SK-N-SH treated with all-trans-retinoic acid at 6 μM for 48 hours (cell line): ENCODE measurements at regions not wholly inside any gene's neighbourhood (a gene's known extent, or its start where the extent isn't known, plus 50 kb on each side); places are given as distances from the start of the nearest gene placed in this dataset.

ENCODE experiments used
- ATAC-seq: fragments of 200-7000 bp; cut with Tn5 transposase; 3 replicates; pipeline ENCODE4 v1.9.1; 2020; ENCODE audit warnings: mild to moderate bottlenecking, moderate library complexity
- ARNTL ChIP-seq: fragments of 450-650 bp; formaldehyde crosslinking; IDR thresholded peaks from 2 replicates; pipeline ENCODE4 v1.5.0; 2020; ENCODE audit warnings: low read depth, mild to moderate bottlenecking, moderate library complexity, borderline replicate concordance
- BACH2 ChIP-seq: fragments of 250-450 bp; sonication (Bioruptor Pico); IDR thresholded peaks from 2 replicates; pipeline ENCODE4 v1.9.0; 2021; ENCODE audit warnings: mild to moderate bottlenecking, borderline replicate concordance
- CSDC2 ChIP-seq: fragments of 250-450 bp; sonication (Bioruptor Pico); IDR thresholded peaks from 2 replicates; pipeline ENCODE4 v1.5.0; 2020; ENCODE audit warnings: mild to moderate bottlenecking, moderate library complexity
- ESRRG ChIP-seq: fragments of 250-450 bp; sonication (Bioruptor Pico); IDR thresholded peaks from 2 replicates; pipeline ENCODE4 v1.6.1; 2021; ENCODE audit warnings: mild to moderate bottlenecking
- GLIS3 ChIP-seq: fragments of 250-450 bp; sonication (Bioruptor Pico); IDR thresholded peaks from 2 replicates; pipeline ENCODE4 v1.5.0; 2020; ENCODE audit warnings: mild to moderate bottlenecking, moderate library complexity
- OSR1 ChIP-seq: fragments of 250-450 bp; sonication (Bioruptor Pico); IDR thresholded peaks from 2 replicates; pipeline ENCODE4 v1.8.0; 2022; ENCODE audit warnings: moderate library complexity, mild to moderate bottlenecking, inconsistent platforms
- PPARA ChIP-seq: fragments of 250-450 bp; sonication (Bioruptor Pico); IDR thresholded peaks from 2 replicates; pipeline ENCODE4 v1.5.0; 2020; ENCODE audit warnings: mild to moderate bottlenecking, borderline replicate concordance
- SNAI2 ChIP-seq: fragments of 250-450 bp; sonication (Bioruptor Pico); IDR thresholded peaks from 2 replicates; pipeline ENCODE4 v1.5.0; 2020; ENCODE audit warnings: mild to moderate bottlenecking, moderate library complexity
- TCF4 ChIP-seq: fragments of 250-450 bp; sonication (Bioruptor Pico); IDR thresholded peaks from 2 replicates; pipeline ENCODE4 v1.8.0; 2021; ENCODE audit warnings: mild to moderate bottlenecking, moderate library complexity, borderline replicate concordance
- TOX ChIP-seq: fragments of 250-450 bp; sonication (Bioruptor Pico); IDR thresholded peaks from 2 replicates; pipeline ENCODE4 v1.8.0; 2021; ENCODE audit warnings: mild to moderate bottlenecking, moderate library complexity, borderline replicate concordance
- ZFP3 ChIP-seq: fragments of 250-450 bp; sonication (Bioruptor Pico); IDR thresholded peaks from 2 replicates; pipeline ENCODE4 v1.5.0; 2020; ENCODE audit warnings: mild to moderate bottlenecking, moderate library complexity
- ZFP30 ChIP-seq: fragments of 450-650 bp; formaldehyde crosslinking; IDR thresholded peaks from 2 replicates; pipeline ENCODE4 v1.5.0; 2022; ENCODE audit warnings: mild to moderate bottlenecking, moderate library complexity
- ZNF565 ChIP-seq: fragments of 450-650 bp; formaldehyde crosslinking; conservative IDR thresholded peaks from 2 replicates; pipeline ENCODE4 v1.5.0; 2020; ENCODE audit warnings: low read depth, mild to moderate bottlenecking, moderate library complexity
- ZNF8 ChIP-seq: fragments of 450-650 bp; formaldehyde crosslinking; IDR thresholded peaks from 2 replicates; pipeline ENCODE4 v1.5.0; 2020; ENCODE audit warnings: mild to moderate bottlenecking, moderate library complexity
- TF ChIP-seq, protein P1 (sequence below): fragments of 250-450 bp; sonication (Bioruptor Pico); IDR thresholded peaks from 2 replicates; pipeline ENCODE4 v1.8.0; 2021; ENCODE audit warnings: low read depth, mild to moderate bottlenecking, moderate library complexity, borderline replicate concordance
- TF ChIP-seq, protein P2 (sequence below): fragments of 250-450 bp; sonication (Bioruptor Pico); IDR thresholded peaks from 2 replicates; pipeline ENCODE4 v1.5.0; 2020; ENCODE audit warnings: mild to moderate bottlenecking, moderate library complexity
- TF ChIP-seq, protein P3 (sequence below): fragments of 250-450 bp; sonication (Bioruptor Pico); IDR thresholded peaks from 2 replicates; pipeline ENCODE4 v1.8.0; 2020; ENCODE audit warnings: mild to moderate bottlenecking, moderate library complexity, borderline replicate concordance
- TF ChIP-seq, protein P4 (sequence below): fragments of 250-450 bp; sonication (Bioruptor Pico); IDR thresholded peaks from 2 replicates; pipeline ENCODE4 v1.5.1; 2021; ENCODE audit warnings: mild to moderate bottlenecking, moderate library complexity
- TF ChIP-seq, protein P5 (sequence below): fragments of 250-450 bp; sonication (Bioruptor Pico); IDR thresholded peaks from 2 replicates; pipeline ENCODE4 v1.5.1; 2020; ENCODE audit warnings: low read depth, mild to moderate bottlenecking, moderate library complexity

DNA sequence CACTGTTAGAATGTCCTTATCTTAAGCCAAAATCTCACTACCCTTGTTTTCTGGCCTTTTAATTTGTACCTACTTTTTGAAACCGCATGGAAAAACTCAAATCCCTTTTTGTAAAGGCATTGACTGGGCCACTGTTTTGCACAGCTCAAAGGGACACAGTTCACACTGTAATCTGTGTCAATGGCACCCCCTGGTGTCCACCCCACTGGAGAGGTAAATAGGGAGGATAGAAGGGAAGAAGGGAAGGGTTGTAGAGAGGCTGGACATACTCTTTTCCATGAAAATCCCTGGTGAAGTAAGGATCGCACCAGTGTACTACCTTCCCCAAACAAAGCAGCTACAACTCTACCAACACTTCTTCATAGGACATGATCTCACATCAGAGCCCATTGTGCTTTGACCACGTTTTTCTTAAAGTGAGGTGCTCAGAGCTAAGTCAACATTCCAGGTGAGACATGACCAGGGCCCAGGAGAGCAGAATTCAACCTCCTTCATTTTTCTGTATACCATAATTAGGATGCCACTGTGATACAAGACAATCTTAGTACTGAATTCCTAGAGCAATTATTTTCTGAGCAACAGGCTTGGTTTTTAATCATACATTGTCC lies 92.4 kb upstream of the RMDN2 start:
- peak; percentile 94 for ATAC-seq
- no peak for TF ChIP-seq GLIS3
- TF ChIP-seq PPARA (CRISPR knock-in tag) = 0 out of 2 replicates have a peak, but pooled peaks have one; percentile 35
- no peak for TF ChIP-seq TOX (CRISPR knock-in tag)
- no peak for TF ChIP-seq CSDC2 (CRISPR knock-in tag)

DNA sequence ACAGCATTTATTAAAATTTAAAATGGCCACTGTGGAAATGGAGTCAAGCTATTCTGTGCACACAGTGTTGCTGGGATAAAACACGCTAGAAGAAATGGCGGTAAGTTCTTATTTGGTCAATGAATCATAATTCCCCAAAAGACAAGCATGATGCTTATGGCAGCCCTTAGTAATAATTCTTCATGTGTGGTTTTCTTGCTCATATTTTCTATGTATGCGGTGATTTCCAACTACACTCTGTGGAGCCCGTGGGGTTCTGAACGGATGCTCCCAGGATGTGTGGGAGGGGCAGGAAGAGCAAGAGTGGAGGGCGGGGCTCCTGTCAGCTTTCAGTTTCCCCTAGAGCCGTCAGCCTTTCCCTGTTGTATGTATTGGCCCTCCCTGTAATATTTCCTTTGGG lies 91.7 kb upstream of the RMDN2 start:
- no peak for ATAC-seq
- no peak for TF ChIP-seq ZFP3 (CRISPR knock-in tag)
- TF ChIP-seq GLIS3 = no peak
- no peak for TF ChIP-seq ARNTL
- TF ChIP-seq, protein P1, sequence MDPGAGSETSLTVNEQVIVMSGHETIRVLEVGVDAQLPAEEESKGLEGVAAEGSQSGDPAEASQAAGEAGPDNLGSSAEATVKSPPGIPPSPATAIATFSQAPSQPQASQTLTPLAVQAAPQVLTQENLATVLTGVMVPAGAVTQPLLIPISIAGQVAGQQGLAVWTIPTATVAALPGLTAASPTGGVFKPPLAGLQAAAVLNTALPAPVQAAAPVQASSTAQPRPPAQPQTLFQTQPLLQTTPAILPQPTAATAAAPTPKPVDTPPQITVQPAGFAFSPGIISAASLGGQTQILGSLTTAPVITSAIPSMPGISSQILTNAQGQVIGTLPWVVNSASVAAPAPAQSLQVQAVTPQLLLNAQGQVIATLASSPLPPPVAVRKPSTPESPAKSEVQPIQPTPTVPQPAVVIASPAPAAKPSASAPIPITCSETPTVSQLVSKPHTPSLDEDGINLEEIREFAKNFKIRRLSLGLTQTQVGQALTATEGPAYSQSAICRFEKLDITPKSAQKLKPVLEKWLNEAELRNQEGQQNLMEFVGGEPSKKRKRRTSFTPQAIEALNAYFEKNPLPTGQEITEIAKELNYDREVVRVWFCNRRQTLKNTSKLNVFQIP (CRISPR knock-in tag) = no peak
- TF ChIP-seq, protein P2, sequence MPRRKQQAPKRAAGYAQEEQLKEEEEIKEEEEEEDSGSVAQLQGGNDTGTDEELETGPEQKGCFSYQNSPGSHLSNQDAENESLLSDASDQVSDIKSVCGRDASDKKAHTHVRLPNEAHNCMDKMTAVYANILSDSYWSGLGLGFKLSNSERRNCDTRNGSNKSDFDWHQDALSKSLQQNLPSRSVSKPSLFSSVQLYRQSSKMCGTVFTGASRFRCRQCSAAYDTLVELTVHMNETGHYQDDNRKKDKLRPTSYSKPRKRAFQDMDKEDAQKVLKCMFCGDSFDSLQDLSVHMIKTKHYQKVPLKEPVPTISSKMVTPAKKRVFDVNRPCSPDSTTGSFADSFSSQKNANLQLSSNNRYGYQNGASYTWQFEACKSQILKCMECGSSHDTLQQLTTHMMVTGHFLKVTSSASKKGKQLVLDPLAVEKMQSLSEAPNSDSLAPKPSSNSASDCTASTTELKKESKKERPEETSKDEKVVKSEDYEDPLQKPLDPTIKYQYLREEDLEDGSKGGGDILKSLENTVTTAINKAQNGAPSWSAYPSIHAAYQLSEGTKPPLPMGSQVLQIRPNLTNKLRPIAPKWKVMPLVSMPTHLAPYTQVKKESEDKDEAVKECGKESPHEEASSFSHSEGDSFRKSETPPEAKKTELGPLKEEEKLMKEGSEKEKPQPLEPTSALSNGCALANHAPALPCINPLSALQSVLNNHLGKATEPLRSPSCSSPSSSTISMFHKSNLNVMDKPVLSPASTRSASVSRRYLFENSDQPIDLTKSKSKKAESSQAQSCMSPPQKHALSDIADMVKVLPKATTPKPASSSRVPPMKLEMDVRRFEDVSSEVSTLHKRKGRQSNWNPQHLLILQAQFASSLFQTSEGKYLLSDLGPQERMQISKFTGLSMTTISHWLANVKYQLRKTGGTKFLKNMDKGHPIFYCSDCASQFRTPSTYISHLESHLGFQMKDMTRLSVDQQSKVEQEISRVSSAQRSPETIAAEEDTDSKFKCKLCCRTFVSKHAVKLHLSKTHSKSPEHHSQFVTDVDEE (CRISPR knock-in tag) = no peak
- no peak for TF ChIP-seq SNAI2 (CRISPR knock-in tag)
- no peak for TF ChIP-seq TCF4 (CRISPR knock-in tag)
- TF ChIP-seq TOX (CRISPR knock-in tag) = no peak
- TF ChIP-seq, all 23 proteins: peak for 0

DNA sequence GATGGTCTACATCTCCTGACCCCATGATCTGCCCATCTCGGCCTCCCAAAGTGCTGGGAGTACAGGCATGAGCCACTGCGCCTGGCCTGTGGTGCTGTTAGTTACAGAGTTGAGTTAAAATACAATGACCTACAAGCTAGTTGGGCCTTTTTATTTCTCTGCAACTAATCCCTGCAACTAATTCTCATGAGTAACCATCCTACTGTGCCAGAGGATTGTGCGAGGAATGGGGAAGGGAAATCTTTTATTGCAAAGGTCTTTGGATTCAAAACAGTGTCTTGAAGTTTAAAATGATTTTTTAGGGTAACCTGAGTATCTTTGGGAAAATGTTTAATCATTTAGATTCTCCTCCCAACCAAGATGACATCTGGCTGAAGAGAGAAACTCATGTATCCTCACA lies 88.8 kb upstream of the RMDN2 start:
- no peak for TF ChIP-seq ZNF8 (CRISPR knock-in tag)
- TF ChIP-seq BACH2 (CRISPR knock-in tag) = no peak
- TF ChIP-seq, protein P3, sequence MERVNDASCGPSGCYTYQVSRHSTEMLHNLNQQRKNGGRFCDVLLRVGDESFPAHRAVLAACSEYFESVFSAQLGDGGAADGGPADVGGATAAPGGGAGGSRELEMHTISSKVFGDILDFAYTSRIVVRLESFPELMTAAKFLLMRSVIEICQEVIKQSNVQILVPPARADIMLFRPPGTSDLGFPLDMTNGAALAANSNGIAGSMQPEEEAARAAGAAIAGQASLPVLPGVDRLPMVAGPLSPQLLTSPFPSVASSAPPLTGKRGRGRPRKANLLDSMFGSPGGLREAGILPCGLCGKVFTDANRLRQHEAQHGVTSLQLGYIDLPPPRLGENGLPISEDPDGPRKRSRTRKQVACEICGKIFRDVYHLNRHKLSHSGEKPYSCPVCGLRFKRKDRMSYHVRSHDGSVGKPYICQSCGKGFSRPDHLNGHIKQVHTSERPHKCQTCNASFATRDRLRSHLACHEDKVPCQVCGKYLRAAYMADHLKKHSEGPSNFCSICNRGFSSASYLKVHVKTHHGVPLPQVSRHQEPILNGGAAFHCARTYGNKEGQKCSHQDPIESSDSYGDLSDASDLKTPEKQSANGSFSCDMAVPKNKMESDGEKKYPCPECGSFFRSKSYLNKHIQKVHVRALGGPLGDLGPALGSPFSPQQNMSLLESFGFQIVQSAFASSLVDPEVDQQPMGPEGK (CRISPR knock-in tag) = no peak
- TF ChIP-seq PPARA (CRISPR knock-in tag) = no peak
- TF ChIP-seq, protein P1 (CRISPR knock-in tag) = no peak
- TF ChIP-seq, protein P4, sequence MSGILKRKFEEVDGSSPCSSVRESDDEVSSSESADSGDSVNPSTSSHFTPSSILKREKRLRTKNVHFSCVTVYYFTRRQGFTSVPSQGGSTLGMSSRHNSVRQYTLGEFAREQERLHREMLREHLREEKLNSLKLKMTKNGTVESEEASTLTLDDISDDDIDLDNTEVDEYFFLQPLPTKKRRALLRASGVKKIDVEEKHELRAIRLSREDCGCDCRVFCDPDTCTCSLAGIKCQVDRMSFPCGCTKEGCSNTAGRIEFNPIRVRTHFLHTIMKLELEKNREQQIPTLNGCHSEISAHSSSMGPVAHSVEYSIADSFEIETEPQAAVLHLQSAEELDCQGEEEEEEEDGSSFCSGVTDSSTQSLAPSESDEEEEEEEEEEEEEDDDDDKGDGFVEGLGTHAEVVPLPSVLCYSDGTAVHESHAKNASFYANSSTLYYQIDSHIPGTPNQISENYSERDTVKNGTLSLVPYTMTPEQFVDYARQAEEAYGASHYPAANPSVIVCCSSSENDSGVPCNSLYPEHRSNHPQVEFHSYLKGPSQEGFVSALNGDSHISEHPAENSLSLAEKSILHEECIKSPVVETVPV (CRISPR knock-in tag) = no peak
- TF ChIP-seq OSR1 (CRISPR knock-in tag) = no peak
- TF ChIP-seq, protein P2 (CRISPR knock-in tag) = no peak
- no peak for TF ChIP-seq ZNF565
- TF ChIP-seq, protein P5, sequence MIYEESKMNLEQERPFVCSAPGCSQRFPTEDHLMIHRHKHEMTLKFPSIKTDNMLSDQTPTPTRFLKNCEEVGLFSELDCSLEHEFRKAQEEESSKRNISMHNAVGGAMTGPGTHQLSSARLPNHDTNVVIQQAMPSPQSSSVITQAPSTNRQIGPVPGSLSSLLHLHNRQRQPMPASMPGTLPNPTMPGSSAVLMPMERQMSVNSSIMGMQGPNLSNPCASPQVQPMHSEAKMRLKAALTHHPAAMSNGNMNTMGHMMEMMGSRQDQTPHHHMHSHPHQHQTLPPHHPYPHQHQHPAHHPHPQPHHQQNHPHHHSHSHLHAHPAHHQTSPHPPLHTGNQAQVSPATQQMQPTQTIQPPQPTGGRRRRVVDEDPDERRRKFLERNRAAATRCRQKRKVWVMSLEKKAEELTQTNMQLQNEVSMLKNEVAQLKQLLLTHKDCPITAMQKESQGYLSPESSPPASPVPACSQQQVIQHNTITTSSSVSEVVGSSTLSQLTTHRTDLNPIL (CRISPR knock-in tag) = no peak
- TF ChIP-seq ZFP30 (CRISPR knock-in tag) = no peak
- no peak for TF ChIP-seq ESRRG (CRISPR knock-in tag)
- no peak for ATAC-seq
